Ramos (cell line): ENCODE measurements at regions not wholly inside any gene's neighbourhood (a gene's known extent, or its start where the extent isn't known, plus 50 kb on each side); places are given as distances from the start of the nearest gene placed in this dataset.

Source experiments
- in situ Hi-C: fragments of 300-500 bp; cut with MboI; formaldehyde crosslinking; loops from one replicate; pipeline ENCODE4 v1.14.3; 2022; ENCODE audit warnings: low sequenced_read_pairs; ENCODE audit not compliant: unreplicated experiment

DNA sequence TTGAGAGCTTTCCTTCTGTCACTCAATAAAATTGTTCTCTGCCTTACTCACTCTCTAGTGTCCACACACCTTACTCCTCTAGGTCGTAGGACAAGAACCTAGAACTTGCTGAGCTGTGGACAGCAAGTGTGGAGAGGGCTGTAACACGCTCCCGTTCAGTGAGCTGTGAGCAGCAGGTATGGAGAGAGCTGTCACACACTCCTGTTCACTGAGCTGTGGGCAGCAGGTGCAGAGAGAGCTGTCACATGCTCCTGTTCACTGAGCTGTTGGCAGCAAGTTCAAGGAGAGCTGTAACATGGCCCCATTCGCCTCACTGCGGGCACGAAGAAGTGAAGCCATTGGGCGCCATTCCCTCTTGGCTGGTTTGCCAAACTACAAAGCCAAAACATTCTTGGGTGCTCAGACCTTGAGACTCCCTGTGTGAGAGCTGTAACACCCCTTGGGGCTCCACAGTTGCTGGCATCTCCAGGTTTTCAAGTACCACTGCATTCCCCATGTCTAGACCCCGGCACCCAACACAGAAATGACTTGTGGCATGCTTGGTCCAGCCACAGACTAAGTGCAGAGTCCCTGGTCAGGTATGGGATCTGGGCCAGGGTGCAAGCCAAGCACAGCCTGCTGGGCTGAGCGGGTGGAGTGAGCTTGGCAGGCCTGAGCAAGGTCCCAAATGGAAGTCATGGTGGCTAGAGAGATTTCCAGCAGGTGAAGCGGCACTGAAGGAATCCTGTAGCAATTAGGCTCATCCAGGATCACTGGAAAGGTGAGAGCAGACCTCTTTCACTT is 608.0 kb upstream of the CDH8 start:
- in situ Hi-C loops = no loop called here

DNA sequence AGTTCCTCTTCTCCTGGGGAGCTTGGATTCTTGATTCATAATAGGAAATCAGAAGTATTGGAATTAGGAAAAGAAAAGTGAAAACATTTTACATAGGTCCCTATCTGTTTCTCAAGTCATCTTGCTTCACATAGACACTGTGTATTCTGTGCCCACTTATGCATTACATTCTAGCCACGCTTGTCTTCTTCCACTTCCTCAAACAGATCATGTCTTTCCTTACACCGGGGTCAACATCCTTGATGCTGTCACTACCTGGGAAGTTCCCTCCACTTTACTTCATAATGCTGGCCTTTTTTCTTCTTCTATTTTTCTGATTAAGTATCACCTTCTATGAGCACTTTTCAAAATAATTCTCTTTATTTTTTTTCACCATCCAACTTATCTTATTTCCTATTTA is 606.4 kb upstream of the CDH8 start:
- in situ Hi-C loops = no loop called here

DNA sequence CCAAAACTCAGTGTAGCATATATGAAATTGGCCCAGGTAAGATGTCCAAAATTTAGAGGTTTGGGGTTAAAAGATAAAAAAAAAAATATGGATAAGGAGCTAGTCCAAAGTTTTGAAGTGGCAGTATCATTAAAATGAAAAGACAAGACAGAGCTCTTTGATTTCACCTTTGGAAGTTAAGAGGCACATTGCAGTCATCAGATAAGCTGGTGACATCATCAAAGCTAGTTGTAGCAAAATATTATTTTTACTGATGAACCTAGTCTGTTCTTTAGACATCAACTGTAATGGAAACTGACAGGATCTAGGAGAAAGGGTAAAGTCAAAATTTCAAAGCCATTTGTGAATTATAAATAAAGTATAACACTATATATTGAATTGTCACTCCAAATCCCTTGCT is 603.7 kb upstream of the CDH8 start:
- in situ Hi-C loops = no loop called here

DNA sequence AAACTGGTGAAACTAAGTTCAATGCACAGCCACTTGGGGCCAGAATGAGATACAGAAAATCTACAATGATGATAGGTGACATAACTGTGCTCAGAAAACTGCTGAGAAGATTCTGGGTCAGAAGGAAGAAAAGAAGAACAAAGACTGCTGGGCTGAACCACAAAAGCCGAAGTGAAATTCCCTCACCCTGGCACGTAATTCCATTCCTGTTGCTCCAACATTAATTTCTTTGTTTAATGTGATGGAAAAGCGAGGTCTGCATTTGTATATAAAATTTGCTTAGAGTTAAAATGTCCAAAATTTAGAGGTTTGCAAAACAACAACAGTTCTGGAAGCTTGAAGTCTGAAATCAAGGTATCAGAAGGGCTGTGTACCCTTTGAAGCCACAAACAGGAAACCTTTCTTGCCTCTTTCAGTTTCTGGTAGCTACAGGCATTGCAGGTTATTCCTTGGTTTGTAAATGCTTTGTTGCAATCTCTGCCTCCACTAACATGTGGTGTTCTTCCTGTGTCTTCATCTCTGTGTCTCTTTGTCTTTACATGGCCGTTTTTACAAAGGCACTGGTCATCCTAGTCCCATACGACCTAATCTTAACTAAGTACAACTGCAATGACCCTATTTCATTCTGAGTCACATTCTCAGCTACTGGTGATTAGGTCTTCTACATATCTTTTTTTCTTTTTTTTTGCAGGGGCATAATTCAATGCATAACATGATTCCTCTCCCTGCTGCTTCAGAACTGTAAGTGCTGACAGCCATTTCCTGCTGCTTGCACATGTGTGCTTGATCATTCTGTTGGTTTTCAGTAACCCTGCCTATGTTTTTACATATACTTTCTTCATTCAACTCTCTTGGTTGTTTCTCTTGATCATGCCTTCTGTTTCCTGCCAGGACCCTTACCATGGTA is 603.0 kb upstream of the CDH8 start:
- in situ Hi-C loops = no loop called here

DNA sequence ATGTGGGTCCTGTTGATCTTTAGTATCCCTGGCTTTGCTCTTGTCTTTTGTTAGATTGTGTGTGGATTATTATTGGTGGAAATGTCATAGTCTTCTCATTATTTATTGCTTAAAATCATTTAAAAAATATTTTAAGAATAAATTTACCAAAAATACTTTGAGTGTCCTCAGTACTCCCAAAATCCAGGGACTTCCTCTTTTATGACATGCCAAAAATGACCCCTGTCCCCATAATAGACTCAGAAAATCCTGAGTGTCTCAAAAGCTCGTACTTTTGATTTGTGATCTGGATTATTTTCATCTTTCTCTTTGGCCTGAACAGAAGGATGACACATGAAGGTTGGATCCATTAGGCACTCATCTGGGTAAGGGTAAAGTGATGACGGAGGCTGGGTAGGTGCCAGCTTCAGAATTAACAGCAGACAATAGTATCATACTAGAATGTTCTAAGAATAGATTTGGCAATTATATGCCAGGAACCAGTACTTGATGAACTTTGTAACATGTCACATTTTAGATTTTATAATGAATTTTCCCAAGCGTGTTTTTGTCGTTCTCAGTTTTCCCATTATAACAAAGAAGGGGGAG is 602.2 kb upstream of the CDH8 start:
- in situ Hi-C loops = no loop called here

DNA sequence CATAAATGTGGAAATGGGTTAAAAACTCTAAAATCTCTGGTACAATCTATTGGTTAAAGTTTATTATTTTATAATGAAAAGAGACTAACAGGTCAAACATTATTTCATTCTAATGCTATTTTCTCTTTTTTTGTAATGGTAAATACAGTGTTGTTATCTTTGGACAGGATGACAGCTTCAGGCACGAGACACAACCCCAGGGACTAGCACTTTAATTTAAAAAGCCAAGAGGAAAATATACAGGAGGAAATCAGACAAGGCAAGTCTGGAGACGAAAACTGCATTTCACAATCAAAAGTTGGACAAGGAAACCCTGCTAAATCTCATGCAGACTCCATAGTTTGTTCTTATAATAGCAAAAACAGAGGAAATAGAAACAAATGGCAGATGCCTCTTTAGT is 589.1 kb upstream of the CDH8 start:
- in situ Hi-C loops = no loop called here

DNA sequence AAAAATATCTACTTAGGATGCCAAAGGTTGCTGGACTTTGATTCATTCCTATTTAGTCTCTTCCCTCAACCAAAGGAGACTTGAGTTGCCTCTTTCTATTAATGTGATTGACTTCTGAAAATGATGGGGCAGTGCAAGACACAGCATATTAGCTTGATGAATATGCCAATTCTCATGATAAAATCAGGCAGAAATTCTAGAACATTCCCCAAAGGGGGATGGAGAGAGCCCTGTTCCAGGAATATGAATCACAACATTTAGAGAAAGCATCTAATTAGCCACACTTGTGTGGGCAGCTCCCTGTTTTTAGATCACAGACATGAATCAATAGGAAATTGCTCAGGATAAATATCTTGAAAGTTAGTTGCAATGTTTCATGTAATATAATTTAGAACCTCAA is 584.0 kb upstream of the CDH8 start:
- in situ Hi-C loops = no loop called here

DNA sequence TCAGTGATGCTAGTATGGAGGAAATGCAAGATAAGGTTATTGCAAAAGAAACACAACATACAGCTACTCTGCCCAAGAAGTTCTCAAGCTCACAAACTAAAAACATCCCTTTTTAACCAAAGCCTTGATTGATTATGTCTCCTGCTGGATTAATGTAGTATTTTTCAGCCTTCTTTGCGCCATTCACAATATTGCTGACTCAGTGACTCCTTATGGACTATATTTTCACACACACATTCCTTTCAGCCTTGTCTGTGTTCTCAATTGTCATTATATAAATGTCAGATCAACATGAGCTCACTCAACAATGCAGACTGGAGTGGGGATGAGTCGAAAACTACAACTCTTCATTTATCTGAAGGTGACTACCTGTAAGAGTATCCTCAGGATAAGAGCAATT is 579.3 kb upstream of the CDH8 start:
- in situ Hi-C loops = no loop called here

DNA sequence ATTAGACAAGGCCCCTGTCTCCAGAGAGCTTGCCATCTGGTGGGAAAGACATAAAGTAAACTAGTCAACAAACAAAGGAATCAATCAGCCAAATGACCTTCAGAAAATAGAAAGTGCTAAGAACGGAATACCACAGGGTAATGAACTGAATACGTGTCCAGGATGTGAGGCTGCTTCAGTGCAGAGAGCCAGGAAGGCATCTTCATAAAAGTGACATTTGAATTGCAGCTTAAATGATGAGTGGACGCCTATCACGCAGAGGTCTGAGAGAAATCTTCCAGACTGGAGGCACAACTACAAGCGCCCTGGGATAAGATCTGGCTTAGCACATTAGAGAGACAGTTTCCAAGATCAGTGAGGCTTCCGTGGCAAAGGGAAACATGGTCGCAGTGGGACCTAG is 574.1 kb upstream of the CDH8 start:
- in situ Hi-C loops = no loop called here

DNA sequence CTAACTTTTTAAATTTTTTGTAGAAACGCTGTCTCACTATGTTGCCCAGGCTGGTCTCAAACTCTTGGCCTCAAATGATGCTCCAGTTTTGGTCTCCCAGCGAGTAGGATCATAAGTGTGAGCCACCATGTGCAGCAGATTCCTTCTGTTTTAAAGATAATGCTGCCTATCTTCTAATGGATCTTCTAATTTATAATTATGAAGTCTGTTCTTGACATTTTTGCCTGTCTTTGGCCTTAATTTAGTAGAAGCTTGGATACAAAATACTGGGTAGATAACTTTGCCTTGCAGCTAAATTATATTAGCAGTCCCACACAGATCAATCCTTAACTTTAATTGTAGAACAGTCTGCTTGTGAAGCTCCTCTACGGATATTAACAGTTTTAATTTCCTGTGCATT is 566.6 kb upstream of the CDH8 start:
- in situ Hi-C loops = no loop called here

DNA sequence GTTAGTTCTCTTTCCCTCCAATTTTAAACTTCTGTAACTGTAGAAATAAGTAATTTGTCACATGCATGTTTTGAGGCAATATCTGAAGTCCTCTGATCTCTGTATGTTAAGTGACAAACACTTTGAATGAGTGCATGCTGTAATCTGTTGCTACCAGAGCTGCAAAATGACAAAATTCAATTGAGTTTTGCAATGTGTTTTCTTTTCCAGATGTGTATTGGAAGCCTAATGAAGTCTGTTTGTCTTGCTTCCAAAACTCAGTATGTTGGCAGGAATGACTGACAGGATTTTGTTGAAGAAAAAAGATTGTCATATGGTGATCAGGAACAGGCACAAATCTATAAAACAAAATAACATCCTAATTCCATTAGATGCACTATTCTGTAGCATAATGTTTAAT is 561.6 kb upstream of the CDH8 start:
- in situ Hi-C loops = no loop called here

DNA sequence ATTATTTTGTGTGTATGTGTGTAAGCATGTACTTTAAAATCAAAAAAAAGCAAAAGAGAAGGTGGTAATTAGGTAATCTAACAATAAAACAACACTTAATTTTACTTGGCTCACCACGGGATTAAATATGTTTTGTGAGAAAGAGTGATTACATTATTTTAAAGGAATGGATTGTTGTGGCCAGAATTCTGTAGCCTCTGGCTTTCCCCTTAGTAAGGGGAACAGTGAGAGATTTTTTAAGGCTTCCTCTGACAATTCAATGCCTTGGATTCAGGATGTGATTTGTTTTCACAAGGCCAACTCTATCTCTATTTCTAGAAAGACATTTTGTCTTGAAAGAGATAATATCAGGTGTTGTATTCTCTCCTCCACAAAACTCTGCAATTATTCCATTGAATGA is 560.3 kb upstream of the CDH8 start:
- in situ Hi-C loops = no loop called here

DNA sequence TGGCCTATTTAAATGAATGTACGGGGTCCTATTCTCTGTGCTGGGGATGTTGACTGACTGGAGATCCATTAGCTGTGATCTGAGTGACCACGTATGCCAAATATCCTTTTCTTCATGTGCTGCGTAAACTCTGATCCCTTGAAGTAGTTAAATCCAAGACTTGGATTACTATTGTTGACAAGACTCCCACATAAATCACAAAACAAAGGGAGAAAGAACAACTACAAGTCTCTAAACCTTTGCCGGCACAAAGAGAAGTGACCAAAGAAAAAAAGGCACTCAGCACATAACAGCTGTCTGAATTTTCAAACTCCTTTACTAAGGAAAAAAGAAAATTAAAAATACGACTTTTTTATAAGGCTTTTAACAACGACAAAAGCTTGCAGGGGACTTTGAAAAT is 559.9 kb upstream of the CDH8 start:
- in situ Hi-C loops = no loop called here

DNA sequence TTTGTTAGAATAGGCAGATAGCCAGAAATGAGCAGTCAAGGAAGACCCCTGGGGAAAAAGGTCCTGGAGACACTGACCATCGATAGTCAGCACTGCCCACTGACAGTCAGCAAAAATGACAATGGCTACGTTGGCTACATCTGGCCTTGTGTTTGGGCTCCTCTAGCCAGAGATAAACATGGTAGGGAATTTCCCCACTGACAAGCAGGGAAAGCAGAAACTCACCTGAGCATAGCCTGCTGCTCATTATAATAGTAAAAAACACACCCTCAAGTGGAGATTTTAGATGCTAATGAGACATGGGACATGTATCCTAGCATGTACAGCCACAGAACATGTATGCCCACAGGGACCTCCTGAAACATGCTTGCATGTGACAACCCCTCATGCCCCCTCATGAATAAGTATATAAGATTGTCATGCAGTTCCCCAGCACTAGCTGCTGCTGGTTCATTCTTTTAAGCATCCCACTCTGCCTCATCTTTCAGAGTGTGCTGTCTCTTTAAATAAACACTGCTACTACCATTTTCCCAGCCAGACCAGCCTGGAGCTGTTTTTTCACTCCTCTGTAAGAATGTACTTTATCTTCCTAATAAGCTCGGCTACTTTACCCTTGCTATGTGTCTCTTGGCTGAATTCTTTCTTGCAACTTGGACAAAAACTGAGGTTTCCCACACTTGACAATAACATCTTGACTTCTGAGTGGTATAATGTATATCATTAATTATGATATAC is 550.1 kb upstream of the CDH8 start:
- in situ Hi-C loops = no loop called here

DNA sequence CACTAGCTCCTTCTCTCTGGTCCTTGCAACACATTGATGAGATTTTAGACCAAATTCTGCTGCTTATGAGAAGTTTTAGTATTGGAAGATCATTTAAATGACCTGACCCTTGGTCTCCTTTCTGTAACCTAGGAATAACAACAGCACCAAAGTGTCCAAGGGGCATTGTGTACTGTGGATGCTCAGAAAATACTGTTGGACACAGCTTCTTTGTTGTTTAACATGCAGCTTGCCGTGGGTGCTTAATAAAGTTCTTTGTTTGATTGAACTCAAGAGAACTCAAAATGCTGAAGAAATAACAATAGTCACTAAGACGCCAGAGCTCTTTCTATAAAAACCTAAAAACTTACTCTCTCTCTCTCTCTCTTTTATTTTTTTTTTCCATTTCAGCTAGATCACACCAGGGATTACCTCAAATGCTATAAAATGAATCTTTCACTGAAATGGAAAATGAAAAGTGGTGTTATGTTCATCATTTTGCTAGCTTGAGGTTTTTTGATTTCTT is 548.9 kb upstream of the CDH8 start:
- in situ Hi-C loops = no loop called here

DNA sequence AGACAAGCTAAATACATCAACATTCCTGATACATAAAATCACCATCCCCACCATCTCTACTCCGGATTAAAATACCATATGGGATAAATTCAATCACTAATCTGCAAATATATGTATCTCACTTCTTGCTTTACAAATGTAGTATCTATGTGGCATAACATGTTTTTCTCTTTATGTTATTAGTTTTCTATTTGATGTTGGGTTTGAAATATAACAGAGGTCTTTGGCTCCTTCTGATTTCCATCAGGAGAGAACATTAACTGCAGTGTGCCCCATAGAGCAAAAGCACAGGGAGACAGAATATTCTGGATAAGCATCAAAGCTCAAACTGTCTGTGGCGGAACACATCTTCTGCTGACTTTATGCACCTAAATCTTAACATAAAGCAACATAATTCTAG is 547.2 kb upstream of the CDH8 start:
- in situ Hi-C loops = no loop called here

DNA sequence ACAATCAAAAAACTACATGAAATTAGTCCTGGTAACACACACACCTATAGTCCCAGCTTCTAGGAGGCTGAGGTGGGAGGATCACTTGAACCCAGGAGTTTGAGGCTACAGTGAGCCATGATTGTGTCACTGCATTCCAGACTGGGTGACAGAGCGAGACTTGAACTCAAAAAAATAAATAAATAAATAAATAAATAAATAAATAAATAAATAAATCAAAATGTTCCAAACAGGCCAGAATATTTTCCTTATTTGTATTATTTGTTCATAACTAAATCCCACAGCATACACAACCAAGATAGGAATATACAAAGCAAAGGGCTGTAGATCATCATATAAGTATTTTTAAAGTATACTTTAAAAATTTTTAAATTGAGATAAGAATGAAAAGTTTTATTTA is 537.2 kb upstream of the CDH8 start:
- in situ Hi-C loops = no loop called here

DNA sequence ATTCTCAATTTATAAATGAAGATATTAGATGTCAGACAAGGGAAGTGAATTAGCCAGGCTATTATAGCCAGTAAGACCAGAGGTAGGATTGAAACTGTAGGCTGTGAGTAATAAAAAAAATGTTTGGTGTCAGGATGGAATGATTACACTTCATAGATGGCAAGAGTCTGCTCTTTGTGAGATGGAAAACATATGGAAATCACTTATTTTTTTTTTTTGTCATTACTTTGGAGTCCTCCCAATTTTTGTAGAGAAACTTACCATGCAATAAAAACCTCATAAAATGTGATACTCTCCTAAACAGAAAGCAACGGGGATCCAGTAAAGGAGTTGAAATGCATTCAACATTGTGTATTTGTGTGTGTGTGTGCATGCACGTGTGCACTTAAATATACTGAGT is 532.7 kb upstream of the CDH8 start:
- in situ Hi-C loops = no loop called here

DNA sequence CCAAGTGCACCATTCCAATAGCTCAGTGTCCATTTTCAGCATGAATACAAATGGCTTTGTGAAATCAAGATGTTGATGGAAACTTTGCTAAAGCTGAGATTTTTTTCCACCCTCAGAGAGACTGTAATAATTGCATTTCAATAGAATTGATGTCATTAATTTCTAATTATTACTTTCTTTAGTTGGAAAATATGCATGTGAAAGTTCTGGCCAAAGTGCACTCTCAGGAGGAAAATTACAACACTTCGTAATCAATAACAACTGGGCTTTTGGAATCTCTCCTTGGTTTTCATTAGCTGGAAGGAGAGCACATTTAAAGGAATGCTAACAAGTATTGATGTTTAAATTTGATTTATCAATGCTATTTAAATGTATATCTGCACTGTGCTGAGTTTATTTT is 529.5 kb upstream of the CDH8 start:
- in situ Hi-C loops = no loop called here

DNA sequence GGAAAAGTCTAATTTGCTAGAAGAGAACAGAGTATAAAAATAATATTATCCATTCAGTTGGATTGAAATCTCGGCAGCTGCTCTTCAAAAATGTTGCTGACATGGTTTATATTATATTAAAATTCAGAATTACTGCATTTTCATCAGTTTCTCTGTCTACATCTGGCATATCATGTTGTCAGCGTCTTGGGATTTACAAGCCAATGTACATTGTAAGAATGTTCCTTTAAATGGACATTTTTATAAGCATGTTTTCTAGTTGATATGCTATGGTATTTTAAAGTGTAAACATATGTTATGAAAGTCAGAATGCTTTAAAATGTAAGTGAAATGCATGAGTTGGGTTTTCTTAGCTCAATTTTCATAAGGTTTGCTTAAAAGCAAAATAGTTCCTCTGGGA is 528.1 kb upstream of the CDH8 start:
- in situ Hi-C loops = no loop called here
